DOHH2 (cell line): ENCODE measurements at regions not wholly inside any gene's neighbourhood (a gene's known extent, or its start where the extent isn't known, plus 50 kb on each side); places are given as distances from the start of the nearest gene placed in this dataset.

Source experiments
- CTCF ChIP-seq: fragments of 200-600 bp; sonication (generic); IDR thresholded peaks from one replicate; pipeline ENCODE4 v1.5.1; 2014; ENCODE audit warnings: antibody characterized with exemption, mild to moderate bottlenecking, low read depth, low read length; ENCODE audit not compliant: poor library complexity, severe bottlenecking
- EZH2phosphoT487 ChIP-seq: fragments of 200-600 bp; sonication (generic); IDR thresholded peaks from 2 replicates; pipeline ENCODE4 v1.6.1; 2017; ENCODE audit warnings: borderline replicate concordance, mild to moderate bottlenecking, antibody characterized with exemption, low read length, moderate library complexity, mixed read lengths

GRCh38 chr4:3369781-3370674 is 71.7 kb upstream of the HGFAC start:
- TF ChIP-seq CTCF (no peak), EZH2phosphoT487 (no peak)
